Glutamatergic neuron (in vitro differentiated cells): ENCODE measurements at regions not wholly inside any gene's neighbourhood (a gene's known extent, or its start where the extent isn't known, plus 50 kb on each side); places are given as distances from the start of the nearest gene placed in this dataset.

Experiments used
- DNase-seq: peaks from one replicate; pipeline ENCODE4 v3.0.0; 2022
- H3K27ac Mint-ChIP-seq: one replicate; pipeline ENCODE4 v1.8.0; 2020; ENCODE audit warnings: mild to moderate bottlenecking, mixed read lengths, inconsistent platforms; ENCODE audit not compliant: unreplicated experiment
- H3K27me3 Mint-ChIP-seq: one replicate; pipeline ENCODE4 v1.8.0; 2020; ENCODE audit warnings: mild to moderate bottlenecking, moderate library complexity, mixed read lengths, inconsistent platforms; ENCODE audit not compliant: unreplicated experiment
- H3K36me3 Mint-ChIP-seq: one replicate; pipeline ENCODE4 v1.8.0; 2020; ENCODE audit warnings: mild to moderate bottlenecking, mixed read lengths, inconsistent platforms; ENCODE audit not compliant: unreplicated experiment
- H3K4me1 Mint-ChIP-seq: one replicate; pipeline ENCODE4 v1.8.0; 2020; ENCODE audit warnings: mild to moderate bottlenecking, low read depth, mixed read lengths, inconsistent platforms; ENCODE audit not compliant: unreplicated experiment
- H3K4me3 Mint-ChIP-seq: one replicate; pipeline ENCODE4 v1.8.0; 2020; ENCODE audit warnings: mild to moderate bottlenecking, mixed read lengths, inconsistent platforms; ENCODE audit not compliant: unreplicated experiment
- H3K9me3 Mint-ChIP-seq: one replicate; pipeline ENCODE4 v1.8.0; 2020; ENCODE audit warnings: mild to moderate bottlenecking, moderate library complexity, mixed read lengths, inconsistent platforms; ENCODE audit not compliant: unreplicated experiment
- TF ChIP-seq, protein P1 (sequence below): fragments of 200-600 bp; sonication (generic); IDR thresholded peaks from one replicate; pipeline ENCODE4 v1.5.0; 2021; ENCODE audit not compliant: partially characterized antibody, unreplicated experiment

DNA sequence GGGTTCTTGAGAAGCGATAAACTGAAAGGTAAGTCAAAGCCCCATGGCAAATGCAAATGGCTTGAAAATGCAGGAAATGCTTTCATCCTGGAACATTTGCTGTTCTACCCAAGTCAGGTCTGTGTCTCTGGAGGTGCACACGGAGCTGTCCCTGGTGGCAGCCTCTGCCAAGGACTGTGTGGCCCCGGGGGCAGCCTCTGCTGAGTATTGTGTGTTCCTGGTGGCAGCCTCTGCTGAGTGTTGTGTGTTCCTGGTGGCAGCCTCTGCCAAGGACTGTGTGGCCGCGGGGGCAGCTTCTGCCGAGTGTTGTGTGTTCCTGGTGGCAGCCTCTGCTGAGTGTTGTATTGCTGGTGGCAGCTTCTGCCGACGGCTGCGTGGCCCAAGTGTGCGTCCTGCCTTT lies 135.6 kb upstream of the ALKAL2 start:
- peaks cover 5% of the 10 kb centered on the region for H3K27me3 Mint-ChIP-seq
- no peak for DNase-seq
- H3K9me3 Mint-ChIP-seq = peaks cover 21% of the 10 kb centered on the region
- H3K4me1 Mint-ChIP-seq = no peaks in the 10 kb centered on the region
- peaks cover 4% of the 10 kb centered on the region for H3K36me3 Mint-ChIP-seq
- TF ChIP-seq, protein P1, sequence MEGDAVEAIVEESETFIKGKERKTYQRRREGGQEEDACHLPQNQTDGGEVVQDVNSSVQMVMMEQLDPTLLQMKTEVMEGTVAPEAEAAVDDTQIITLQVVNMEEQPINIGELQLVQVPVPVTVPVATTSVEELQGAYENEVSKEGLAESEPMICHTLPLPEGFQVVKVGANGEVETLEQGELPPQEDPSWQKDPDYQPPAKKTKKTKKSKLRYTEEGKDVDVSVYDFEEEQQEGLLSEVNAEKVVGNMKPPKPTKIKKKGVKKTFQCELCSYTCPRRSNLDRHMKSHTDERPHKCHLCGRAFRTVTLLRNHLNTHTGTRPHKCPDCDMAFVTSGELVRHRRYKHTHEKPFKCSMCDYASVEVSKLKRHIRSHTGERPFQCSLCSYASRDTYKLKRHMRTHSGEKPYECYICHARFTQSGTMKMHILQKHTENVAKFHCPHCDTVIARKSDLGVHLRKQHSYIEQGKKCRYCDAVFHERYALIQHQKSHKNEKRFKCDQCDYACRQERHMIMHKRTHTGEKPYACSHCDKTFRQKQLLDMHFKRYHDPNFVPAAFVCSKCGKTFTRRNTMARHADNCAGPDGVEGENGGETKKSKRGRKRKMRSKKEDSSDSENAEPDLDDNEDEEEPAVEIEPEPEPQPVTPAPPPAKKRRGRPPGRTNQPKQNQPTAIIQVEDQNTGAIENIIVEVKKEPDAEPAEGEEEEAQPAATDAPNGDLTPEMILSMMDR = no peak
- H3K27ac Mint-ChIP-seq = no peak overlapping the region
- H3K4me3 Mint-ChIP-seq = no peak overlapping the region

DNA sequence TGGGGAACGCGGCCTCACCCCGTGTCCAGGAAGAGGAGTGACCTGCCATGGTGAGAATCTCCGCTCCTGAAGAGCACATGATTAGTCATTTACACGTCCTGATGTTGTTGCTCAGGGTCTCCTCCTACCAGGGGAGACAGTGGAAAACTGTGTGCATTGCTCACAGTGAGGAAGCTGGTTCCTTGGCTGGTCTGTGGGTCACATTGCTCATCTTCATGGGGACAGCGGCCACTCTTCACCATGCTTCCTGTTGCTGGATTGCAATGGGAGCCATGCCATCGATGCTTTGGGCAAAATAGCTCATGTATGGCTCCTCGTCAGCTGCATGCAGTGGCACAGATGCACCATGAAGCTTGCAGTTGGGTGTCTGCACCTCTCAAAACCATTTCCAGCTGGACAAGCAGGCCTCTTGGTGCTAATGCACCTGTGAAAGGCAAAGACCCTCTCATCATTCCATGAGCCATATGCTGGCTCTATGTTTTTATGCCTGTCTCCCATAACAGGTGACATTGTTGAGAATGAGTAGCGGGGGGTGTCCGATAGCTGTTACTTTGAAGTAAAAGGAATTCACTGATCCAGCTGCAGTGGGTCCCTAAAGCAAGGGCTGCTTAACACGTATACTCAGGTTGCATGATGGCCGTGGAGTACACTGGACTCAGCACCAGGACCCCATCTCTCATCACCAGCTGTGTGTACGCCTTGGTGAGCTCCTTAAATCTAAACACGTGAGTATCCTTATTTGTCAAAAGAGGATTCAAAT lies 135.0 kb upstream of the ALKAL2 start:
- Mint-ChIP-seq H3K27me3 (peaks cover 4% of the 10 kb centered on the region), H3K9me3 (peaks cover 17% of the 10 kb centered on the region), H3K4me3 (no peak overlapping the region), H3K27ac (no peak overlapping the region), H3K4me1 (no peaks in the 10 kb centered on the region), H3K36me3 (peaks cover 4% of the 10 kb centered on the region)
- TF ChIP-seq, protein P1 = no peak
- no peak for DNase-seq

DNA sequence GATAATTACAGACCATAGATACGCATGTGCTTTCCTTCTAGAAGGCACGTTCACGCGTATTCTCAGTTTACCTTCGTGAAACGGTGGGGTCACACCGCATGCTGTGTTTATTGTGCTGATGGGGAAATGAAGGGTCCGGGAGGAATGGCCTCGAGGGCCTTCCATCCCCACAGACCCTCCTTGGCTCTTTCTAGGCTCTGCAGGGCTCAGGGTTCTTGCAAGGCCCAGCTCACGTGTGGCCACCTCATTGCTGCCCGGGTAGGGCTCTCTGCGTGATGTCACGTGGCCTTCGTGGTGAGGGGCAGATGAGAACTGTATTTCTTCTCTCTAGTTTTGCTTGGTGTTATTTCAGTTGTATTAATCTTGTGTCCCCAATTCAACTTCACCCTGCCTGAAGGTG lies 133.5 kb upstream of the ALKAL2 start:
- Mint-ChIP-seq H3K36me3 (peaks cover 4% of the 10 kb centered on the region), H3K9me3 (peaks cover 12% of the 10 kb centered on the region), H3K27ac (no peak overlapping the region), H3K4me1 (no peaks in the 10 kb centered on the region), H3K27me3 (peaks cover 2% of the 10 kb centered on the region), H3K4me3 (no peak overlapping the region)
- TF ChIP-seq, protein P1 = no peak
- DNase-seq = no peak

DNA sequence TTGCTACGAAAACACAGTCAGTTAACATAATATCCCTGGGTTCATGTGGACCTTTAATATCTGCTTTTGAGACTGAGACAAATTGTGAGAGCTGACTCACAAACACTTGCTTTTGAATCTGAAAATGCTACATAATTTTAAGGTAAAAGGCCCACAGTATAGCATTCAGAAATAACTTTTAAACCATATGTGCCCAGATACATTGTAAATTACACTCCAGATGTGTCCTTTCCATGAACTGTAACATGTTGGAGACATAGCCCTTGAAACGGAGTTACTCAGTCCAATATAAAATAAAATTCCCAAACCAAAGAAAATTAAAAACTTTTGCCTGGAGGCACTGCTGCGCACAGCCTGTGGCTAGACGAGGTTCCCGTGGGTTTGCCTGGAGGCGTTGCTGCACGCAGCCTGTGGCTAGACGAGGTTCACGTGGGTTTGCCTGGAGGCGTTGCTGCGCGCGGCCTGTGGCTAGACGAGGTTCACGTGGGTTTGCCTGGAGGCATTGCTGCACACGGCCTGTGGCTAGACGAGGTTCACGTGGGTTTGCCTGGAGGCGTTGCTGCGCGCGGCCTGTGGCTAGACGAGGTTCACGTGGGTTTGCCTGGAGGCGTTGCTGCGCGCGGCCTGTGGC lies 131.9 kb upstream of the ALKAL2 start:
- no peaks in the 10 kb centered on the region for H3K4me1 Mint-ChIP-seq
- DNase-seq = no peak

DNA sequence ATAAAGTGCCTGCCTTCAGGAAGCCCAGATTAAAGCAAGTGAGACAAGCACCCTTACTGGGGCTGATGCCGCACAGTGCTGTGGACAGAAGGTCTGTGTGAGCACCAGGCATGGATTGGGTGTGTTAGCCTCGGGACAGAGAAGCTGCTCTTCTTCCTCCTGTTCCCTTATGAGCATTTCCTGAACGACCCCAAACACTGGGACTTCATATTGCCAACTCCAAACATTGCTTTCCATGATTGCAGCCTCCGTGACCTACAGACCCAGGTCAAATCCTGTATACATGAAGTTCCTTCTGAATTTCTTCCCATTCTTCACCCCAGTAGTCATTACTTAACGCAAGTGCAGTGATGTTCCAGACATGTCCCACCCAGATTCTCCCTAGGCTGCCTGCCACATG lies 129.8 kb upstream of the ALKAL2 start:
- Mint-ChIP-seq H3K4me1 (no peaks in the 10 kb centered on the region), H3K27me3 (no peaks in the 10 kb centered on the region), H3K4me3 (no peak overlapping the region), H3K9me3 (peaks cover 8% of the 10 kb centered on the region), H3K27ac (no peak overlapping the region), H3K36me3 (peaks cover 4% of the 10 kb centered on the region)
- TF ChIP-seq, protein P1 = no peak
- DNase-seq = no peak

More for the DNA sequence above, 131.9 kb upstream of the ALKAL2 start:
- H3K27me3 Mint-ChIP-seq = no peaks in the 10 kb centered on the region
- TF ChIP-seq, protein P1 = no peak
- peaks cover 4% of the 10 kb centered on the region for H3K36me3 Mint-ChIP-seq
- H3K4me3 Mint-ChIP-seq = no peak overlapping the region
- peaks cover 8% of the 10 kb centered on the region for H3K9me3 Mint-ChIP-seq
- H3K27ac Mint-ChIP-seq = no peak overlapping the region
